Left ventricle myocardium superior (tissue), 1 donor: ENCODE measurements at regions not wholly inside any gene's neighbourhood (a gene's known extent, or its start where the extent isn't known, plus 50 kb on each side); places are given as distances from the start of the nearest gene placed in this dataset.

Source experiments
- ATAC-seq: fragments of 200-7000 bp; cut with Tn5 transposase; one replicate; pipeline ENCODE4 v1.9.1; 2020; ENCODE audit warnings: mild to moderate bottlenecking, moderate library complexity
- DNase-seq: peaks from one replicate; pipeline ENCODE4 v3.0.0-alpha.2; 2020
- intact Hi-C: fragments of 100-400 bp; cut with micrococcal nuclease; formaldehyde crosslinking; loops from one replicate; pipeline ENCODE4 v1.11.0; 2022
- donor health status: DM: no; HTN: yes; CAD: no; lungs with severe emphysema.

DNA sequence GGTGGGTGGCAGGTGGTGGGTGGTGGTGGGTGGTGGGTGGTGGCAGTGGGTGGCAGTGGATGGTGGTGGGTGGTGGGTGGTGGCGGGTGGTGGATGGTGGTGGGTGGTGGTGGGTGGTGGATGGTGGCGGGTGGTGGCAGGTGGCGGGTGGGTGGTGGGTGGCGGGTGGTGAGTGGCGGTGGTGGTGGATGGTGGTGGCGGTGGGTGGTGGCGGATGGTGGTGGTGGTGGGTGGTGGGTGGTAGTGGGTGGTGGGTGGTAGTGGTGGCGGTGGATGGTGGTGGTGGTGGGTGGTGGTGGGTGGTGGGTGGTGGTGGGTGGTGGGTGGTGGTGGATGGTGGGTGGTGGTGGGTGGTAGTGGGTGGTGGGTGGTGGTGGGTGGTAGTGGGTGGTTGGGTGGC is 423.8 kb upstream of the PSMD7 start:
- DNase-seq (no peak), ATAC-seq (no peak)
- intact Hi-C loops: no loop called here

DNA sequence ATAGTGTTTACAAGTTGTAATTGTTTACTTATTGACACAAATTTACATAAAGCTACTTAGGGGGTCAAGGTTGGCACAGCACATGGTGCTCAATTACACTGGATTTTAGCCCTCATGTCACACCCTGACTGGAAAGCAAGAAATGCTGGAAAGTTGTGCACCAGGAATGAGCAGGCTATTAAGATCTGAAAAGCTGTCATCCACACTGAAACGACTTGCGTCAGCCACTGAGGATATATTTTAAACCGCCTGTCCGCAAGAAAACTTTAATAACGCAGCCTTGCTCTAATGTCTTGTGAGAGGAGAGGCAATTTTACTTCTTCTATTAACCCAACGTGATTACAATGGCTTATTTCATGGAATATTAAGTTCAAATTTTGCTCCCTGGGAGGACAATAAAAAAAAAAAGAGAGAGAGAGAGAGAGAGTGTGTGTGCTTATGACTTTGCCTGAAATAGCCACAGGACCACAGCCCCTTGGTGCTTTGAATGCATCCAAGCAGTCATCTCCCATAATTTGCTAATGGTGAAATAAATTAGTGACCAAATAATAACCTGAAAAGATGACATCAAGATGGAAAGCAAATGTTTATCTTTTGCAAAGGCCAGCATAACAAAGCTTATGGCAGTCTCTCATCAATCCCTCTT is 425.4 kb upstream of the PSMD7 start:
- intact Hi-C loops: no loop called here
- no peak for ATAC-seq

DNA sequence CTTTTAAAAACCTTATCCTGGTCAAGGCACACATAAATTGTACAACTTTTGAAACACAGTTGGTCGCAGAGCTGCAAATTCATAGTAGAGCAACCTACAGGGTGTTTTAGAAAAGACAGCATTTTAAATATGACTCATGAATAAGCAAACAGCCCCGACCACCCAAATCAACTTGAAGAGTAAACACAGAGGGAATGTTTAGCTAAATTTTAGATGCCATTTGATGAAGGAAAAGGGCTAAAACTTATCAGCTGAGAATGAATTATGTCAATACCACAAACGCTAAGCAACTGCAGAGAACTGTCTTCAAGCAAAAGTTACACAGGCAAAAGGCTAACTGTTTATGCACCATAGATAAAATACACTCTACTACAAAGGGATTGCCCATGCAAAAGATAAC is 427.5 kb upstream of the PSMD7 start:
- intact Hi-C loops: no loop called here
- ATAC-seq: no peak
- DNase-seq: no peak

More for the DNA sequence above, 425.4 kb upstream of the PSMD7 start:
- DNase-seq: no peak

DNA sequence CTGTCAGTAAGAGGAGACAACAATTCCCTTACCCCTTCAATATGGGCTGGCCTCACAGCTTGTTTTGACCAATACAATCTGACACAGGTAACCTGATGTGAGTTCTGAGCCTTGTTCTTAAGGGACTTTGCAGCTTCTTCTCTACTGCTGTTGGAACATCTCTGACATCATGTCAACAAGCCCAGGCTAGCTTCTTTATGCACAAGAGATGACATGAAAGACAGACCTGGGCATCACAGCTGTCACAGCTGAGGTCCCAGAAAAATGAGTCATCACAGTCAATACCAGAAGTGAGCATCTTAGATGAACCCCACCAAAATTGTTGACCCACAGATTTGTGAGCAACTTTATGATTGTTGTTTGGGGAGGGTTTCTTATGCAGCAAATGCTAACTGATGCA is 431.7 kb upstream of the PSMD7 start:
- ATAC-seq (no peak), DNase-seq (no peak)
- intact Hi-C loops: no loop called here

DNA sequence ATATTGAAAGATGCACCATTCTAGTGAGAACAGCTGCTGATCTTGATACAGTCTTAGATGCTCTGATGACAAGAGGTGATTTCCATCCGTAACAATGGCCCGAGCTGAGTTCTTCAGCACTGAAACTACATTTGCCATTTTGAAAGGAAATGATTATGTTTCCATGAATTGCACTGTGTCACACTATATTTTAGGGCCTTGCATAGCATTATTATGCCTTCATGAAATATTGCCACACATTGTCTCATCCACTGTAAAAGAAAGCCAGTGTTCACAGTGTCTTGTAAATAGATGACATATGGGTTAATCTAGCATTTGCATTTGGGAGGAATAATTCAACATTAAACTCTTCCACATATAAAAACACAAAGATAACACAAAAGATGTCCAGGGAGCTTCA is 438.3 kb upstream of the PSMD7 start:
- intact Hi-C loops: no loop called here
- ATAC-seq: no peak
- no peak for DNase-seq

DNA sequence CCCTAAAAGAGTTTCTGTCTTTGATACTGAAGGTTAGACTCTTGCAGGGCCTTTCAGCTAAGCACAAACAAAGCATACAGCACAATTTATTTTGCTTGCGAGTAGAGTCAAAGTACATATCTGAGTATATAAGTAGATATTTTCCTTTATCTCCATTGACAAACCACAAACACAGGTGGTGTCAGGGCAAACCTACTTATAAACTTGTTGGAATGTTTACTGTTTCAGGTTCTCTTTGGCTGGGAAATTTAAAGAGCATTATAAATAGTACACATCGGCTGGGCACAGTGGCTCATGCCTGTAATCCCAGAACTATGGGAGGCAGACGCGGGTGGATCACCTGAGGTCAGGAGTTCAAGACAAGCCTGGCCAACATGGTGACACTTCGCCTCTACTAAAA is 442.6 kb upstream of the PSMD7 start:
- no peak for DNase-seq
- ATAC-seq: no peak
- intact Hi-C loops: no loop called here

DNA sequence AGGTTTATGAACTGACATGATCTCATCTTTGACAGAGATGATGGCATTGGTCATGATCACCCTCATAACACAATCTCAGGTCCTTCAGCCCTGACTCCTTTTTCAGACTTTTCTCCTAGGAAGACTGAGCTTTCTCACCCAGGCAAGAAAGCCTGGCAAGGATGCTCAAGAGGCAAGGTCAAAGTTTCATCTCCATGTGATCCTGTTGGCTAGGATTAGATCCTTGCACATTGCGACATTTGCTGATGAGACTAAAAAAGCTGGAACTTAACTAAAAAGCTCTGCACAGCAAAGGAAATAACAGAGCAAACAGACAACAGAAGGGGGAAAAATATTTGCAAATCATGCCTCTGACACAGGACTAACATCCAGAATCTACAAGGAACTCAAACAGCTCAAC is 444.1 kb upstream of the PSMD7 start:
- ATAC-seq (no peak), DNase-seq (no peak)
- intact Hi-C loops: no loop called here

DNA sequence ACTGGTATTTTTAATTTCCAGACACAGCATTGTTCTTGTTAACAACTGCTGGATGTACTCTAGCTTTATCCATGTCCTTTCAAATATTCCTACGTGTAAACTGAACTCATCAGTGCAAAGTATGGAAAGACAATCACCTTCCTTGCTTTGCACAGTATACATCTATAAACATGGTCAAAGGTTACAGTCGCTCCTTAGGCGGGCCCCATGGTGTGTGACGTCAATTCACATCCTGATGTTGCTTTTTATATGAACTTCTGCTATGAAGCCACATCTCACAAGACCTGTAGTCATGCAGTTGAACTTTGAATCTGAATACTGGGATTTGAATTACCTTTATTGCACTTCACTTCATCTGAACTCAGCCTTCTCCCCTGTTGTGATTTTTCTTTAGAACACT is 447.6 kb upstream of the PSMD7 start:
- no peak for ATAC-seq
- intact Hi-C loops: no loop called here
- no peak for DNase-seq

DNA sequence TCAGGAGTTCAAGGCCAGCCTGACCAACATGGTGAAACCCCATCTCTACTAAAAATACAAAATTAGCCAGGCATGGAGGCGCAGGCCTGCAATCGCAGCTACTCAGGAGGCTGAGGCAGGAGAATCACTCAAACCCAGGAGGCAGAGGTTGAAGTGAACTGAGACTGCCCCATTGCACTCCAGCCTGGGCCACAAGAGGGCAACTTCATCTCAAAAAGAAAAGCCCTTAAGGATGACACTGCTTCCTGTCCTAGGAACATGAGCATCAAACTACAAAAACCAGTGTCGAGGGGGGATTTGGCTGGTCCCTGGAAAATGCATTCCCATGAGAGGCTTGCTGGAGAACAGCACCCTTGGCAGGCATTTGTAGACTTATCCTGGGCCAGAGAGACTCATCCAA is 449.5 kb upstream of the PSMD7 start:
- no peak for ATAC-seq
- intact Hi-C loops: no loop called here
- DNase-seq: no peak

DNA sequence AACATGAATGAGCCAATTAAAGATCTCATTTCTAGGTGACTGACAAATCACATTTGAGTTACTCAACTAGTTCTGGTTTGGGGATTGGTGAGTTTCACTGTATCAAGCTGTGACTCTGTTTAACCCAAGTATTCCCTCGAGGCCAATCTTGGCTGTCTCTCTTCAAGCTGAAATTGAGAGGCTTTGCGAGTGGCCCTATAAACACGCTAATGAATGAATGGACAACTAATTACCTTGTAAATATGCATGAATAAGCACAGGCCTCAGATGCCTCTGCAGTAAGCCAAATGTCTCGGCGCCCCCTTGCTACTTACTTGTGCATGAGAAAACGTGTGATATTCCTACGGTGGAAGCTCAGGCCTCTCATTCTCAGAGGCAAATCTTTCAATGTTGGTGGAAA is 450.3 kb upstream of the PSMD7 start:
- ATAC-seq: no peak

DNA sequence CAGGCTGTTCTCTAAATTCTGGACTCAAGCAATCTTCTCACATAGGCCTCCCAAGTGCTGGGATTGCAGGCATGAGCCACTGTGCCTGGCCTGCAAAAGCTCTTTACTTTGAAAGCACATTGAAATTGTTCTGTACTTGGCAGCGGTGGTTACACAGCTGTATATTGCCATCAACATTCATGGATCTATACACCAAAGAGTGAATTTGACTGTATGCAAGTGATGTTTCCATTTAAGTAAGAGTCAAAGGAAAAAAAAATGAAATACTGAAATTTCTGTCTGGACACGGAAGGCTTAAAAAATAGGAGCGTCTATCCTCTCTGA is 450.6 kb upstream of the PSMD7 start:
- intact Hi-C loops: no loop called here
- DNase-seq (no peak), ATAC-seq (no peak)

More for the DNA sequence above, 450.3 kb upstream of the PSMD7 start:
- intact Hi-C loops: no loop called here
- DNase-seq: no peak

DNA sequence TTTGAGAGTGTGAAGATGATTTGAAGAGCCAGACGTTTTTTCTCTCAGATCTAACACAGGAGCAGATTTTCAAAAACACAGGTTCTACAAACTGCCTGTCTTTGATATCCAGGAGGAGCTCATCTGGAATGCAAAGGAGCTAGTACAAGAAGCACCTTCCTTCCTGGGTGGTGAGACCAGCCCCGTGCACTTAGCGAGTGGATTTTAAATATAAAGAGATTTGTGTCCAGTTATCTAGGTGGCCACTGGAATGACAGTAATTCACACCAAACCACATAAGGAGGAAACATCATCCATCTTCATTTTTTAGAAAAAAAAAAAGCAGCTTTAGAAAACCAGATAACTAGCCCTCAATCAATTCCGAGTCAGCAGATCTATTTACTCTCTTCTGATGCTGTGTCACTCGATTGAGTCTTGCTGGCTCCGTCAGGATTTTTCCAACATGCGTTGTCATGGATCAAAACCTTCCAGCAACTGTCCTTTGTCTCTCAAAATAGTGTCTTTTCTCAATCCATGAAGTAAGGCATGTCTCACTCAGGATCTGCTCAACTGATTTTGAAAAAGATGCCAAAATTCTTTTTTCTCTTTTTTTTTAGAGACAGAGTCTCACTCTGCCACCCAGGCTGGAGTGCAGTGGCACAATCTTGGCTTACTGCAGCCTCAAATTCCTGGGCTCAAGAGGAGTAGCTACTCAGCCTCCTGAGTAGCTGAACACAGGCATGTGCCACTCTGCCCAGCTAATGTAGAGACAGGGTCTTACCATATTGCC is 451.2 kb upstream of the PSMD7 start:
- DNase-seq: no peak
- intact Hi-C loops: no loop called here
- ATAC-seq: no peak

DNA sequence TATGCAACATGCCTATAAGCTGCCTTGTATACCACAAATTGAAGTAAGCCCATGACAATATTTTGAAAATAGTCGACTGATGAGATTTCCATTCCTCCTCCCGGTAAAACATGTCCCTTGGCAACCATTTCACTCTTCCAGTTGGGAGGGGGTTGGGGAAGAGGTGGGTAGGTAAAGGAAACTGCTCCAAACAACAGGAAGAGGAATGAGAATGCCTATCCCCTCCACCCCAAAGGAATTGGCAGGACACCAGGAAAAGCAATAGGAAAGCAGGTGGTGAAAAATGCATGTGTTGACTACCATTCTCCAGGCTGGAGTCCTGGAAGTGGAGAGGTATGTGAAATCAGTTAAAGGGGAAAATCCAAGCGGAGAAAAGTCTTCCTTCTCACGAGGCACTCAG is 455.9 kb upstream of the PSMD7 start:
- ATAC-seq: peak; percentile 26
- intact Hi-C loops: no loop called here
- DNase-seq: no peak

DNA sequence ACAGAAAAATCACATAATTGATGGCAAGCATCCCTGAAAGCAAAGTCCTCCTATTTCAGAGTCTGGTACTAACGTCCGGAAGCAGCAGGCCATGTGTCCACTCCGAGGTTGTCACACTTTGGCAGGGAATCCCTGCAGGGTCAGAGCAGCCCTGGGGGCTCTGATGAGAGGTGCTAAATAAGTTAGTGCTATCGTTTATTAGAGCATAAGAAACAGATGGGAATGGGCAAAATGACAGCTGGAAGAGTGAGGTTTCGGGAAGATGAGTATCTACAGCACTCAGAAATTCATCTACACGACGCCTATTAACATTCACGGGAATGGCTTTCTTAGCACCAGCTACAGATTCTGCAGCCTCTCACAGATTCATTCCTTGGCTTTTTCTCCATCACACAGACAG is 465.4 kb upstream of the PSMD7 start:
- ATAC-seq: no peak
- DNase-seq: no peak
- intact Hi-C loops: no loop called here

DNA sequence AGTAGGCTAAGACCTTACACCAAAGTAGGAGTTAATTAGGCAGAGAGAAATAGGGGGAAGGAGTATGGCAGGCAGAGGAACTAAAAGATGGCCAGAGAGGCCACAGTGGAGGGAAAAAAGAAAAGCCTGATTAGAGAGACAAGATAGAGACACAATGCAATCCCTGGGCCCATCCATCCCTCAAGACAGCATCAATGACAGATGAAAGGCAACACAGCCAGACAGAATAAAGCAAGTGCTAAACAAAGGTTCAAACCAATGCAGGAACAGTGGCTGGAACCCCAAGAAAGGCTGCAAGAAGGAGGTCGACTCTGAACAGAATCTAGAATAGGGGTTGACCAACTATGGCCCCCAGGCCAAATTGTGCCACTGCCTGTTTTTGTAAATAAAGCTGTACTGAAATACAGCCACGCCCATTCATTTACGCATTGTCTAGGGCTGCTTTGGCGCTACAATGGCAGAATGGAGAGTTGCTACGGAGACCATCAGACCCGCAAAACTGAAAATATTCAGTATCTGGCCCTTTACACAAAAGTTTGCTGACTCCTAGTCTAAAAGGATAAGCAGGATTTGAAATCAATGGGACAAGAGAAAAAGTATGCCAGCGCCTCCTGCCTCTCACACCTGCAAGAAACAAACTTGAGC is 473.3 kb upstream of the PSMD7 start:
- intact Hi-C loops: no loop called here
- ATAC-seq: no peak
- DNase-seq: no peak

DNA sequence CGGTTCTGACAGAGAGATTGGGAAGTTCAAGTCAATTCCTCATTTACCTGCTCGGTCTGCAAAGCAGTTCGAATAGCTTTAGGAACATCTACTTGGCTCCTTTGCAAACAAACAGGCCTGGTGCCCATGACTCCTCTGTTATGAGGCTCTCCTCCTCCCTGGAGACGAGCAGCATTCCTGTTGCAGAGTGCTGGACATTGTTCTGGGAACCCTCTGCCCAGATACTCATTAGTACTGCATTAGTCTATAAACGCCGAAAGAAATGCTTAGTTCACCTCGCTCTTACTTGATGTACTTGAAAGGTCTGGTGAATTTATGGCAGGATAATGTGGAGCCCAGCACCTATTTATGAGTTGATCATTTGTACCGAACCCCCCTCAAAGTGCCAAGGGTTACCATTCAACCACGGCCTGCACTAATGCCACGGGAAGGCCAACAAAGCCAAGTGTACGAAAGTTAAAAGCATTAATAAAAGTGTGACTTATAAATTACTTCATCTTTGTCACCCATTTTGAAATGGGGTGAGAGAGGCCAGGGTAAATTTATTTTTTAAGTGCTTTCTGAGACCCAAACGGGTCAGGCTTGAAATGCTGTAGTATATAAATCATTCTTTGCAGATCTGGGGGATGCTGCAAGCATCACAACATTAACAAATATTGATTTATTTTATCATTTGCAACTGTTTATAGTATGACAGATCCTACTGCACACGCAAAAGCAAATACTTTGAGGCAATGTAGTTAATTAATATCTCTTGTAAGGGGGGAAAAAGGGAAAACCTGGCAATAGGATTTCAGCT is 478.9 kb upstream of the PSMD7 start:
- intact Hi-C loops: no loop called here
- DNase-seq (no peak), ATAC-seq (no peak)

DNA sequence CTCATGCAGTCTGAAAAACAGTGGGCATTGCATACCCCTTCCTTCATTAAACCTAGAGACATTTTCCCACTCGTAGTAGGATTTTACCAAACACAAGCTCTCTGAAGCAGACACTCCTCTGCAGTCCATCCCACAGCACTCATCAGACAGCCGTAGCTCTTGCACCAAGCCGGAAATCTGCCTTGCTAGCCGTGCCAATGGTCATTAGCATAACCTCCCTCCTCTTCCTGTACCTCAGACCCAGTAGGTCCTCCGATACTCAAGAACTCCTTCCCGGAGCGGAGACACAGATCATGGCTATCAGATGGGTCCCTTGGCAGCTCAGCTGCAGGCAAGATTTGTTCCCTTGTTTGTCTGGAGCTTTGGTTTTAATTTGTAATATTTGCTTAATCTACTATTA is 483.1 kb upstream of the PSMD7 start:
- peak; percentile 83 for ATAC-seq
- intact Hi-C loops: no loop called here
- no peak for DNase-seq

DNA sequence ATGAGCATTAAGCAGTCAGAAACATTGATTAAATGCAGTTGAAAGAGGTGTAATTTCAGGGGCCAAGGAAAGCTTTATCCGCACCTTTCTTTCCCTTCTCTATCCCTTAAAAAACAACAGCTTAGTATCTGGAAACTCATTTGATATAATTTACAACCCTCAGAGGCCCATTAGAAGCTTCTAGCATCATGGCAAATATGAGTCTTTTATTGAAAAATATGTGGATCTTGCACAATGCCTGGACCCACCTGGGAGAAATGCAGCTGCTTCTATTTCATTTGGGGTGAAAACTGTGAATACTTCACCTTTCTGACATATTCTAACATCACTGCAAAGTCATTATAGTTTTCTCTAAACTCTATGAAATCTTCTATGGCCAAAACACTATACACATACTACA is 492.2 kb upstream of the PSMD7 start:
- no peak for ATAC-seq
- DNase-seq: no peak
- intact Hi-C loops: no loop called here

DNA sequence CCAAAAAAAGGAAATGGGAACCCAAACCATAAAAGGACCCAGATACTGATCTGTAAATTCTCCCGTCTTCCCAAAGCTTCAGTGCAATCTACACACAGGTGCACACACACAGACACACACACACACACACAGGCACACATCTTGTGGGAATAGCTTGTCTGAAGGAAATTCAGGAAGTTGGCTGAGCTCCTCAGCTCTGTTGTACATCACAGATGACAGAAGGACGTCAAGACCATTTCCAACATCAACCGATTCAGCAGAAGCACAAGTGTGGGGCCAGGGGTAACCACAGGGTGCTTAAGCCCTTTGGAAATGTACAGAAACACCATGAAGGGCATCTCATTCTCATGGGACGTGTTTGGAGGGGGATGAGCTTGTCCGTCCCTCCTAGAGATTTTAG is 498.1 kb upstream of the PSMD7 start:
- no peak for DNase-seq
- intact Hi-C loops: no loop called here
- no peak for ATAC-seq

DNA sequence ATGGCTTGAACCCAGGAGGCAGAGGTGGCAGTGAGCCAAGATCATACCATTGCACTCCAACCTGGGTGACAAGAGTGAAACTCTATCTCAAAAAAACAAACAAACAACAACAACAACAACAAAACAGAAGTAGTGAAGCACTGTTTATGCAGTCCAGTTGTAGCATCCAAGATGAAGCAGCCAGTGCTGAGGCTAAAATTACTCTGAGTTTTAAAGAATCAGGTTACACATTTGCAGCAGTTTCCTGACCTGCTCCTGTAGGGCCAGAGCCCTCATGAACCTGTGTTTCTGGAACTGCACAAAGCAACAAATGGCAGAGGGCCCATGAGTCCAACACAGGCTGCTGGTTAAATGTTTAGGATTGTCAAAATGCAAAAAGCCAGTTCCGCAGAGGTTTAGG is 499.5 kb upstream of the PSMD7 start:
- no peak for DNase-seq
- ATAC-seq: no peak
- intact Hi-C loops: no loop called here
